Endothelial cell of umbilical vein (primary cell): ENCODE measurements at regions not wholly inside any gene's neighbourhood (a gene's known extent, or its start where the extent isn't known, plus 50 kb on each side); places are given as distances from the start of the nearest gene placed in this dataset.

Experiments
- BruUV-seq: library from RNA; stranded (reverse); fragments of 400-500 nt; replicated peaks from 2 replicates; lab custom pipeline; 2021; lab: Mats Ljungman, UMichigan
- CTCF ChIA-PET: fragments of 300-600, 350-600 bp; sonication (Branson Sonifier 250); formaldehyde crosslinking; loops from one replicate; lab custom pipeline; 2021; ENCODE audit warnings: antibody characterized with exemption, inconsistent platforms; lab: Charles Lee
- POLR2A ChIA-PET: fragments of 300-600, 350-600 bp; sonication (Branson Sonifier 250); formaldehyde crosslinking; loops from one replicate; lab custom pipeline; 2021; ENCODE audit warnings: antibody characterized with exemption, inconsistent platforms; lab: Charles Lee
- DNase-seq: peaks from one replicate; pipeline ENCODE4 v3.0.0-alpha.2; 2011; ENCODE audit warnings: low read depth, low spot score
- FAIRE-seq: peaks from 2 replicates; lab custom pipeline; 2011; peaks lifted over from hg19 to GRCh38; lab: Jason Lieb, UNC
- H2AFZ ChIP-seq: 2 replicates; pipeline ENCODE4 v1.6.0; 2012; ENCODE audit warnings: low read depth, low read length, control low read depth, inconsistent platforms
- H3K27ac ChIP-seq: 2 replicates; pipeline ENCODE4 v1.5.1; 2011; ENCODE audit warnings: low read depth, mild to moderate bottlenecking, control low read depth, low read length, moderate library complexity; ENCODE audit not compliant: insufficient read depth
- H3K27me3 ChIP-seq, 2 experiments: 2 replicates each; pipeline versions ENCODE4 v1.6.0 to v1.6.1; 2011; ENCODE audit warnings: low read length in 2 of 2, mixed read lengths in 1 of 2; ENCODE audit not compliant: control insufficient read depth in 2 of 2, insufficient read depth in 2 of 2
- H3K36me3 ChIP-seq, 2 experiments: 2 replicates in 1 of 2; 3 replicates in 1 of 2; pipeline ENCODE4 v1.5.1; 2011; ENCODE audit warnings: low read length in 2 of 2, mild to moderate bottlenecking in 1 of 2, moderate library complexity in 1 of 2; ENCODE audit not compliant: control insufficient read depth in 2 of 2, insufficient read depth in 2 of 2; ENCODE audit errors: extremely low read depth in 1 of 2
- H3K4me1 ChIP-seq: 3 replicates; pipeline ENCODE4 v1.5.1; 2011; ENCODE audit warnings: mild to moderate bottlenecking, low read length; ENCODE audit not compliant: control insufficient read depth, insufficient read depth; ENCODE audit errors: extremely low read depth
- H3K4me2 ChIP-seq: 2 replicates; pipeline ENCODE4 v1.6.1; 2011; ENCODE audit warnings: low read length, control low read depth, mixed read lengths; ENCODE audit not compliant: insufficient read depth
- H3K4me3 ChIP-seq, 3 experiments: fragments of 200-600 bp in 1 of 3; sonication (generic), shearing (Covaris generic) in 1 of 3; replicated peaks in 1 of 3; 2 replicates each; pipeline ENCODE4 v1.5.1; 2011 to 2016; ENCODE audit warnings: control low read depth in 3 of 3, low read length in 3 of 3, mild to moderate bottlenecking in 2 of 3, inconsistent platforms in 1 of 3, low read depth in 1 of 3, moderate library complexity in 1 of 3; ENCODE audit not compliant: insufficient read depth in 1 of 3
- H3K79me2 ChIP-seq: 2 replicates; pipeline ENCODE4 v1.6.0; 2012; ENCODE audit warnings: low read length, inconsistent platforms; ENCODE audit not compliant: control insufficient read depth, insufficient read depth
- H3K9ac ChIP-seq: replicated peaks from 2 replicates; pipeline ENCODE3; 2011; ENCODE audit warnings: low read length, control low read depth; ENCODE audit not compliant: insufficient read depth; ENCODE audit errors: extremely low read depth
- H3K9me1 ChIP-seq: replicated peaks from 3 replicates; pipeline ENCODE4 v1.6.0; 2011; ENCODE audit warnings: mild to moderate bottlenecking, low read length; ENCODE audit not compliant: control insufficient read depth, insufficient read depth; ENCODE audit errors: extremely low read depth
- H3K9me3 ChIP-seq: replicated peaks from 2 replicates; pipeline ENCODE4 v1.5.1; 2012; ENCODE audit warnings: low read length, inconsistent platforms; ENCODE audit not compliant: control insufficient read depth, insufficient read depth
- H4K20me1 ChIP-seq: replicated peaks from 2 replicates; pipeline ENCODE3; 2011; ENCODE audit warnings: mild to moderate bottlenecking, low read length; ENCODE audit not compliant: control insufficient read depth, insufficient read depth; ENCODE audit errors: extremely low read depth
- CTCF ChIP-seq, 2 donors: IDR thresholded peaks; 1 replicate in 1 of 2; 2 replicates in 1 of 2; pipeline ENCODE4 v1.5.1; 2011; ENCODE audit warnings: low read length in 2 of 2, mild to moderate bottlenecking in 2 of 2, moderate library complexity in 2 of 2, control low read depth in 1 of 2, inconsistent platforms in 1 of 2, low read depth in 1 of 2; ENCODE audit not compliant: insufficient read depth in 1 of 2; ENCODE audit errors: extremely low read depth in 1 of 2
- EZH2 ChIP-seq: IDR thresholded peaks from 2 replicates; pipeline ENCODE4 v1.6.1; 2012; ENCODE audit warnings: borderline replicate concordance, low read depth, mild to moderate bottlenecking, moderate library complexity, low read length, inconsistent platforms; ENCODE audit not compliant: severe bottlenecking
- FOS ChIP-seq: IDR thresholded peaks from 2 replicates; pipeline ENCODE4 v1.6.1; 2011; ENCODE audit warnings: mild to moderate bottlenecking, low read length, moderate library complexity, borderline replicate concordance; ENCODE audit not compliant: insufficient read depth
- GATA2 ChIP-seq: IDR thresholded peaks from 2 replicates; pipeline ENCODE4 v1.7.0; 2011; ENCODE audit warnings: low read depth, mild to moderate bottlenecking, moderate library complexity, mixed read lengths, low read length; ENCODE audit not compliant: insufficient read length, insufficient read depth
- JUN ChIP-seq: IDR thresholded peaks from 2 replicates; pipeline ENCODE4 v1.6.1; 2011; ENCODE audit warnings: borderline replicate concordance, low read depth; ENCODE audit not compliant: insufficient read length, insufficient read depth
- MYC ChIP-seq: IDR thresholded peaks from one replicate; pipeline ENCODE4 v1.6.1; 2011; ENCODE audit warnings: mild to moderate bottlenecking, low read depth, low read length
- POLR2A ChIP-seq: IDR thresholded peaks from 2 replicates; pipeline ENCODE4 v1.6.1; 2012; ENCODE audit warnings: low read depth, mild to moderate bottlenecking, control low read depth, low read length
- POLR2AphosphoS5 ChIP-seq: IDR thresholded peaks from 2 replicates; pipeline ENCODE4 v1.6.1; 2012; ENCODE audit warnings: low read depth, mild to moderate bottlenecking, control low read depth, low read length, moderate library complexity; ENCODE audit not compliant: insufficient read depth
- dilution Hi-C: fragments of 300-500 bp; cut with MboI; formaldehyde crosslinking; loops from one replicate; pipeline ENCODE4 v1.15.0; 2019; ENCODE audit warnings: low sequenced_read_pairs; ENCODE audit not compliant: extremely low pct_ligation_motif_present
- intact Hi-C: fragments of 100-400 bp; cut with micrococcal nuclease; formaldehyde crosslinking; loops from one replicate; pipeline ENCODE4 v1.10.0; 2022
- TF ChIP-seq, protein P1 (sequence below): IDR thresholded peaks from 2 replicates; pipeline ENCODE4 v1.6.1; 2011; ENCODE audit not compliant: insufficient read depth, insufficient read length

DNA sequence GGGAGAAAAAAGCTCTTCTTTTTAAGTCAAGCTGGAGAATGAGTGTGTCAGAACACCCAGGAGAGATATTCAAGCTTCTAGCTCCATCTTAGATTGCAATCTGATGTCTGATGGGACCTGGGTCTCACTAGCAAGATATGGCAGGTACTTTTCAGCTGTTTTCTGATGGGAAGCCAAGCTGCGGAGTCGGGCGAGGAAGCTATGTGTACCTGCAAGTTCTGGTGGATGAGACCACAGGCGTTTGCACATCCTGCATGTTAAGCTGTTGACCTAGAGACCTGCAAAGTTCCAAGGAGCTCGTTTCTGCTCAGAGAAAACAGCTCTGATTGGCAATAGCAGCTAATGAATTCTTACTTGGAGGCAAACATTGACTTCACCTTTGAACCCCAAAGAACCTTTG lies 167.3 kb upstream of the GATB start:
- no peak for TF ChIP-seq GATA2
- no peak for TF ChIP-seq POLR2AphosphoS5
- no peak for TF ChIP-seq MYC
- TF ChIP-seq, protein P1, sequence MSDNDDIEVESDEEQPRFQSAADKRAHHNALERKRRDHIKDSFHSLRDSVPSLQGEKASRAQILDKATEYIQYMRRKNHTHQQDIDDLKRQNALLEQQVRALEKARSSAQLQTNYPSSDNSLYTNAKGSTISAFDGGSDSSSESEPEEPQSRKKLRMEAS: no peak
- TF ChIP-seq CTCF (IDR thresholded peaks at IDR 0.05; ENCODE audit: extremely low read depth in 1 of 2, insufficient read depth in 1 of 2, low read depth in 1 of 2, low read length in 2 of 2): no peak
- intact Hi-C loops (no loop called here), dilution Hi-C loops (no loop called here)
- no peak overlapping the region for H3K4me2 ChIP-seq
- H2AFZ ChIP-seq: no peak overlapping the region
- DNase-seq: no peak
- no peaks in the 10 kb centered on the region for H3K36me3 ChIP-seq
- H3K79me2 ChIP-seq: no peaks in the 10 kb centered on the region
- H3K9me1 ChIP-seq: no peaks in the 10 kb centered on the region
- no peak overlapping the region for H3K4me3 ChIP-seq
- CTCF ChIA-PET: interaction anchor here (1.0 to 1.1 kb wide), 2 partner anchors 33 to 480 kb away, joined by 3 read pairs; no protein-coding TSS in a partner anchor
- H3K9ac ChIP-seq: no peak overlapping the region
- no peaks in the 10 kb centered on the region for H3K9me3 ChIP-seq
- no TSS peak for BruUV-seq
- no peak overlapping the region for H3K27ac ChIP-seq
- no peaks in the 10 kb centered on the region for H4K20me1 ChIP-seq
- POLR2A ChIA-PET: no interaction called here
- H3K27me3 ChIP-seq: no peaks in the 10 kb centered on the region
- no peak for FAIRE-seq
- no peaks in the 10 kb centered on the region for H3K4me1 ChIP-seq

DNA sequence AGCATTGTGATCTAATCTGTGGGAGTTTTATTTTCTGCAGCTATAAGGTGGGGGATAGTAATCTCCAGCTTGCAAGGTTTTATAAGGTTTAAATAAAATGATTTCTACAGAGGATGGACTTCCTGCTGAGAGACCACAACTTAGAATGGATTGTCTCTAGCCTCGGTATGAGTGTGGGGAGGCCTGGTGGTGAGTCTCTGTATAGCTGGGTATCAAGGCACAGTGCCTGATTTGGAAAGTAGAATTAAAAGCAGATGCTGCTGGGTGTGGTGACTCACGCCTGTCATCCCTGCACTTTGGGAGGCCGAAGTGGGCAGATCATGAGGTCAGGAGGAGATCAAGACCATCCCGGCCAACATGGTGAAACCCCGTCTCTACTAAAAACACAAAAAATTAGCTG lies 162.0 kb upstream of the GATB start:
- FAIRE-seq (no peak), DNase-seq (no peak)
- Histone ChIP-seq H3K9me1 (no peaks in the 10 kb centered on the region), H2AFZ (no peak overlapping the region), H3K4me2 (no peak overlapping the region), H3K9ac (no peak overlapping the region), H3K36me3 (no peaks in the 10 kb centered on the region), H3K27me3 (no peaks in the 10 kb centered on the region), H4K20me1 (no peaks in the 10 kb centered on the region), H3K9me3 (no peaks in the 10 kb centered on the region), H3K27ac (no peak overlapping the region), H3K4me3 (no peak overlapping the region), H3K79me2 (no peaks in the 10 kb centered on the region), H3K4me1 (no peaks in the 10 kb centered on the region)
- intact Hi-C loops (no loop called here), dilution Hi-C loops (no loop called here)
- ChIA-PET CTCF (interaction anchor here (1.5 kb wide), 1 partner anchor 121 kb away, joined by 3 read pairs; no protein-coding TSS in a partner anchor), POLR2A (no interaction called here)
- BruUV-seq: no TSS peak
- TF ChIP-seq EZH2 (no peak), POLR2A (no peak), FOS (no peak), CTCF (IDR thresholded peaks at IDR 0.05; ENCODE audit: extremely low read depth in 1 of 2, insufficient read depth in 1 of 2, low read depth in 1 of 2, low read length in 2 of 2) (no peak), GATA2 (no peak), POLR2AphosphoS5 (no peak), MYC (no peak), JUN (no peak)
- TF ChIP-seq, protein P1: no peak
